GM12878 (cell line): ENCODE measurements at regions not wholly inside any gene's neighbourhood (a gene's known extent, or its start where the extent isn't known, plus 50 kb on each side); places are given as distances from the start of the nearest gene placed in this dataset.

Experiments used
- CUX1 ChIP-seq: IDR thresholded peaks from 2 replicates; pipeline ENCODE4 v1.6.1; 2012; ENCODE audit warnings: improper control_type of control experiment, low read depth, low read length; ENCODE audit not compliant: insufficient replicate concordance
- PKNOX1 ChIP-seq: fragments of 450-650 bp; IDR thresholded peaks from 2 replicates; pipeline ENCODE4 v1.6.1; 2016; ENCODE audit warnings: mild to moderate bottlenecking
- PRDM15 ChIP-seq: fragments of 450-650 bp; formaldehyde crosslinking; IDR thresholded peaks from 2 replicates; pipeline ENCODE4 v1.4.0; 2020; ENCODE audit warnings: mild to moderate bottlenecking, moderate library complexity

GRCh38 chr11:92477686-92478085, 253.1 kb downstream of the FAT3 start (continued):
- TF ChIP-seq PKNOX1 (no peak), PRDM15 (CRISPR knock-in tag) (no peak), CUX1 (no peak)
